T-helper 1 cell treated with Interleukin-12 subunit alpha and Interleukin-12 subunit beta and Interleukin-4 antibody, amounts not matched to agents 30 ng/mL and 1 ng/mL, for 36 hours (primary cell): ENCODE measurements at regions not wholly inside any gene's neighbourhood (a gene's known extent, or its start where the extent isn't known, plus 50 kb on each side); places are given as distances from the start of the nearest gene placed in this dataset.
"Not testable (repeated sequence)": the region's sequence is repeated elsewhere in the genome, so short reads cannot be mapped to it uniquely, and the experiment has no call there.

ENCODE experiments used
- intact Hi-C: fragments of 100-400 bp; cut with micrococcal nuclease; formaldehyde crosslinking; loops from one replicate; pipeline ENCODE4 v1.15.1; 2024

GRCh38 chr2:53373126-53373525, 394.5 kb upstream of the CHAC2 start:
- intact Hi-C loops: no loop called here

GRCh38 chr2:53366543-53366942, 401.1 kb upstream of the CHAC2 start:
- intact Hi-C loops: no loop called here

- intact Hi-C loops: no loop called here
Measured at GRCh38 chr2:53362934-53363333, 404.7 kb upstream of the CHAC2 start.

- intact Hi-C loops: no loop called here
Measured at GRCh38 chr2:53356291-53356905, 411.2 kb upstream of the CHAC2 start.

GRCh38 chr2:53353135-53354114, 414.2 kb upstream of the CHAC2 start:
- intact Hi-C loops: no loop called here

- intact Hi-C loops: no loop called here
Measured at GRCh38 chr2:53347269-53347668, 420.3 kb upstream of the CHAC2 start.

GRCh38 chr2:53342248-53342647, 425.4 kb upstream of the CHAC2 start:
- intact Hi-C loops: no loop called here

- intact Hi-C loops: no loop called here
Measured at GRCh38 chr2:53334610-53335009, 433.0 kb upstream of the CHAC2 start.

- intact Hi-C loops: no loop called here
Measured at GRCh38 chr2:53331667-53332066, 435.9 kb upstream of the CHAC2 start.

- intact Hi-C loops: no loop called here
Measured at GRCh38 chr2:53317861-53318260, 449.7 kb upstream of the CHAC2 start.

- intact Hi-C loops: no loop called here
Measured at GRCh38 chr2:53315149-53315548, 452.5 kb upstream of the CHAC2 start.

- intact Hi-C loops: no loop called here
Measured at GRCh38 chr2:53314718-53315117, 452.9 kb upstream of the CHAC2 start.

GRCh38 chr2:53313644-53314043, 454.0 kb upstream of the CHAC2 start:
- intact Hi-C loops: not testable (repeated sequence)

GRCh38 chr2:53312721-53313120, 454.9 kb upstream of the CHAC2 start:
- intact Hi-C loops: no loop called here

- intact Hi-C loops: no loop called here
Measured at GRCh38 chr2:53312181-53312580, 455.4 kb upstream of the CHAC2 start.

GRCh38 chr2:53303012-53303578, 464.5 kb upstream of the CHAC2 start:
- intact Hi-C loops: no loop called here

- intact Hi-C loops: no loop called here
Measured at GRCh38 chr2:53302455-53302854, 465.1 kb upstream of the CHAC2 start.

- intact Hi-C loops: no loop called here
Measured at GRCh38 chr2:53289309-53290006, 478.1 kb upstream of the CHAC2 start.

- intact Hi-C loops: no loop called here
Measured at GRCh38 chr2:53286345-53286744, 481.3 kb upstream of the CHAC2 start.

- intact Hi-C loops: no loop called here
Measured at GRCh38 chr2:53275743-53276142, 491.9 kb upstream of the CHAC2 start.

- intact Hi-C loops: no loop called here
Measured at GRCh38 chr2:53268626-53269025, 499.0 kb upstream of the CHAC2 start.

- intact Hi-C loops: no loop called here
Measured at GRCh38 chr2:53268086-53268485, 499.5 kb upstream of the CHAC2 start.
